H54 (cell line): ENCODE measurements at regions not wholly inside any gene's neighbourhood (a gene's known extent, or its start where the extent isn't known, plus 50 kb on each side); places are given as distances from the start of the nearest gene placed in this dataset.
"Not testable (repeated sequence)": the region's sequence is repeated elsewhere in the genome, so short reads cannot be mapped to it uniquely, and the experiment has no call there.

Experiments
- DNase-seq: peaks from one replicate; pipeline ENCODE4 v3.0.0; 2011; ENCODE audit warnings: low spot score, mixed read lengths; ENCODE audit not compliant: insufficient read length
- FAIRE-seq: peaks from 3 replicates; lab custom pipeline; 2011; peaks lifted over from hg19 to GRCh38; lab: Jason Lieb, UNC
- POLR2A ChIP-seq: IDR thresholded peaks from 2 replicates; pipeline ENCODE4 v1.6.1; 2011; ENCODE audit warnings: low read depth, mild to moderate bottlenecking, low read length

GRCh38 chr17:70995997-70996396, 826.7 kb downstream of the KCNJ2 start:
- FAIRE-seq = no peak
- DNase-seq = no peak
- TF ChIP-seq POLR2A = no peak

- FAIRE-seq = no peak
- no peak for TF ChIP-seq POLR2A
These were observed 834.4 kb downstream of the KCNJ2 start for GRCh38 chr17:71003736-71004135.

GRCh38 chr17:71004413-71004812, 835.1 kb downstream of the KCNJ2 start:
- TF ChIP-seq POLR2A = no peak
- no peak for DNase-seq
- FAIRE-seq = no peak

More at GRCh38 chr17:71003736-71004135, 834.4 kb downstream of the KCNJ2 start:
- DNase-seq = no peak

GRCh38 chr17:71011391-71011790, 842.1 kb downstream of the KCNJ2 start:
- FAIRE-seq (no peak), DNase-seq (no peak)
- TF ChIP-seq POLR2A = no peak

- FAIRE-seq = no peak
- no peak for DNase-seq
- TF ChIP-seq POLR2A = no peak
These were observed 850.4 kb downstream of the KCNJ2 start for GRCh38 chr17:71019699-71020098.

- FAIRE-seq (no peak), DNase-seq (no peak)
- no peak for TF ChIP-seq POLR2A
These were observed 853.4 kb downstream of the KCNJ2 start for GRCh38 chr17:71022758-71023157.

GRCh38 chr17:71023249-71024030, 854.1 kb downstream of the KCNJ2 start:
- TF ChIP-seq POLR2A = no peak
- FAIRE-seq = no peak
- DNase-seq = no peak

GRCh38 chr17:71024172-71024571, 854.8 kb downstream of the KCNJ2 start:
- FAIRE-seq = no peak
- no peak for TF ChIP-seq POLR2A

GRCh38 chr17:71024969-71025368, 855.6 kb downstream of the KCNJ2 start:
- TF ChIP-seq POLR2A = no peak
- no peak for DNase-seq
- FAIRE-seq = no peak

More at GRCh38 chr17:71024172-71024571, 854.8 kb downstream of the KCNJ2 start:
- DNase-seq = no peak

- FAIRE-seq (no peak), DNase-seq (no peak)
- TF ChIP-seq POLR2A = no peak
These were observed 859.9 kb downstream of the KCNJ2 start for GRCh38 chr17:71029246-71029645.

- DNase-seq, FAIRE-seq: not testable (repeated sequence)
These were observed 862.0 kb downstream of the KCNJ2 start for GRCh38 chr17:71031286-71031685.

GRCh38 chr17:71032746-71033273, 863.5 kb downstream of the KCNJ2 start:
- TF ChIP-seq POLR2A = no peak
- DNase-seq (no peak), FAIRE-seq (no peak)

- DNase-seq = no peak
- TF ChIP-seq POLR2A = no peak
- no peak for FAIRE-seq
These were observed 864.0 kb downstream of the KCNJ2 start for GRCh38 chr17:71033336-71033735.

GRCh38 chr17:71035226-71035625, 865.9 kb downstream of the KCNJ2 start:
- no peak for FAIRE-seq
- no peak for TF ChIP-seq POLR2A
- no peak for DNase-seq

GRCh38 chr17:71037386-71037785, 868.1 kb downstream of the KCNJ2 start:
- no peak for TF ChIP-seq POLR2A
- DNase-seq (no peak), FAIRE-seq (no peak)
